ENCODE measurements at regions not wholly inside any gene's neighbourhood (a gene's known extent, or its start where the extent isn't known, plus 50 kb on each side); places are given as distances from the start of the nearest gene placed in this dataset.

DNA sequence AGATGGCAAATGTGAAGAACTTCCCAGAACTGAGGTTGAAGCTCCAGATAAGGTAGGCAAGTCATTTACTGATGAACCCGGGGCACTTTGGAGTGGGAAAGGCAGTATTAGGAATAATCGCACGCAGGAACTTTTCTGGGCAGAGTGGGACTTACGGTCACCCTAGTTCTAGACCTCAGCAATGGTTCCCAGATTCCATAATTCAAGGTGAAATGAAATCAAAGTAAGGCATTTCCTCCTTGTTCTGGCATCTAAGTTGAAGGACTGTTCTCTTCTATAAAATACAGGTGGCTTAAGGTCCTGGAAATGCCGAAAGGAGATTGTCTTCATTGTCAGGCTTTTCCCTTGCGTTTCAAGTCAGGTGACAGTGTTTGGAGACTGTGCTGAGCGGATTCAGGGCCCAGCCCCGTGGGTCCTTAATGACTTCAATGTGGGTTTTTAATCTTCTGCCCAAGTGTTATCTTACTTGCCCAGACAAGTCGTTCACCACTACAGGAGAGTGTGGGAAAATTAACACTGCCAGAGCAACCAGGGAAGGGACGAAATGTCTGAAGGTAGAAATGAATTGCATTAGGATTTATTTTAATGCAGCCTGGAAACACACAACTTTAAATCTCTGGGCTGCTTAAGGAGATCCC lies 52.1 kb upstream of the STOX2 start:
- TF ChIP-seq, protein P1, sequence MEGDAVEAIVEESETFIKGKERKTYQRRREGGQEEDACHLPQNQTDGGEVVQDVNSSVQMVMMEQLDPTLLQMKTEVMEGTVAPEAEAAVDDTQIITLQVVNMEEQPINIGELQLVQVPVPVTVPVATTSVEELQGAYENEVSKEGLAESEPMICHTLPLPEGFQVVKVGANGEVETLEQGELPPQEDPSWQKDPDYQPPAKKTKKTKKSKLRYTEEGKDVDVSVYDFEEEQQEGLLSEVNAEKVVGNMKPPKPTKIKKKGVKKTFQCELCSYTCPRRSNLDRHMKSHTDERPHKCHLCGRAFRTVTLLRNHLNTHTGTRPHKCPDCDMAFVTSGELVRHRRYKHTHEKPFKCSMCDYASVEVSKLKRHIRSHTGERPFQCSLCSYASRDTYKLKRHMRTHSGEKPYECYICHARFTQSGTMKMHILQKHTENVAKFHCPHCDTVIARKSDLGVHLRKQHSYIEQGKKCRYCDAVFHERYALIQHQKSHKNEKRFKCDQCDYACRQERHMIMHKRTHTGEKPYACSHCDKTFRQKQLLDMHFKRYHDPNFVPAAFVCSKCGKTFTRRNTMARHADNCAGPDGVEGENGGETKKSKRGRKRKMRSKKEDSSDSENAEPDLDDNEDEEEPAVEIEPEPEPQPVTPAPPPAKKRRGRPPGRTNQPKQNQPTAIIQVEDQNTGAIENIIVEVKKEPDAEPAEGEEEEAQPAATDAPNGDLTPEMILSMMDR (IDR thresholded peaks at IDR 0.05): no peak
- TF ChIP-seq, protein P2, sequence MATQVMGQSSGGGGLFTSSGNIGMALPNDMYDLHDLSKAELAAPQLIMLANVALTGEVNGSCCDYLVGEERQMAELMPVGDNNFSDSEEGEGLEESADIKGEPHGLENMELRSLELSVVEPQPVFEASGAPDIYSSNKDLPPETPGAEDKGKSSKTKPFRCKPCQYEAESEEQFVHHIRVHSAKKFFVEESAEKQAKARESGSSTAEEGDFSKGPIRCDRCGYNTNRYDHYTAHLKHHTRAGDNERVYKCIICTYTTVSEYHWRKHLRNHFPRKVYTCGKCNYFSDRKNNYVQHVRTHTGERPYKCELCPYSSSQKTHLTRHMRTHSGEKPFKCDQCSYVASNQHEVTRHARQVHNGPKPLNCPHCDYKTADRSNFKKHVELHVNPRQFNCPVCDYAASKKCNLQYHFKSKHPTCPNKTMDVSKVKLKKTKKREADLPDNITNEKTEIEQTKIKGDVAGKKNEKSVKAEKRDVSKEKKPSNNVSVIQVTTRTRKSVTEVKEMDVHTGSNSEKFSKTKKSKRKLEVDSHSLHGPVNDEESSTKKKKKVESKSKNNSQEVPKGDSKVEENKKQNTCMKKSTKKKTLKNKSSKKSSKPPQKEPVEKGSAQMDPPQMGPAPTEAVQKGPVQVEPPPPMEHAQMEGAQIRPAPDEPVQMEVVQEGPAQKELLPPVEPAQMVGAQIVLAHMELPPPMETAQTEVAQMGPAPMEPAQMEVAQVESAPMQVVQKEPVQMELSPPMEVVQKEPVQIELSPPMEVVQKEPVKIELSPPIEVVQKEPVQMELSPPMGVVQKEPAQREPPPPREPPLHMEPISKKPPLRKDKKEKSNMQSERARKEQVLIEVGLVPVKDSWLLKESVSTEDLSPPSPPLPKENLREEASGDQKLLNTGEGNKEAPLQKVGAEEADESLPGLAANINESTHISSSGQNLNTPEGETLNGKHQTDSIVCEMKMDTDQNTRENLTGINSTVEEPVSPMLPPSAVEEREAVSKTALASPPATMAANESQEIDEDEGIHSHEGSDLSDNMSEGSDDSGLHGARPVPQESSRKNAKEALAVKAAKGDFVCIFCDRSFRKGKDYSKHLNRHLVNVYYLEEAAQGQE (IDR thresholded peaks at IDR 0.05; ENCODE audit: insufficient read depth in 1 of 2, low read depth in 2 of 2, low read length in 1 of 2): no peak
- TF ChIP-seq POLR2AphosphoS5 (IDR thresholded peaks at IDR 0.05; ENCODE audit: low read depth, low read length) (no peak), SIN3A (IDR thresholded peaks at IDR 0.05; ENCODE audit: borderline replicate concordance, insufficient read depth, low read depth, low read length) (no peak)
